ENCODE measurements at regions not wholly inside any gene's neighbourhood (a gene's known extent, or its start where the extent isn't known, plus 50 kb on each side); places are given as distances from the start of the nearest gene placed in this dataset.

DNA sequence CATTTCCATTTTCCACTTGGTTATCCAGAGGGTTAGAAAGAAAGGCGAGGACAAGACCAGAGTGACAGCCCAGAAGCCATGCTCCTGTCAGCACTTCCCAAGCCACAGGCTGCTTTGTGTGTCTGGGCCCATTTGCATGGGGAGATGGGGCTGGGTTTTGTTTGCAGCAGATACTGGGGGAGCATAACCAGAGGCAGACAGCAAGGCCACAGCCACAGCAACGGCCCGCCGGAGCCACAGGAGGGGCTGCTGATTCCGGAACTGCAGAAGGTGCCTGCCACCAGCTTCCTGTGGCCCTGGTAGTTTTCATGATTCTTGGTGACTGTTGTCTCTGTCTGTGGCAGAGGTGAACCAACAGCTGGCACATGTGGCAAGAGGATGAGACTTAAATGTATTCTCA is 106.6 kb downstream of the DLL1 start:
- no peak overlapping the region for H3K27ac ChIP-seq
- TF ChIP-seq Cebpa-rat (IDR thresholded peaks at IDR 0.05) = no peak
- H3K9ac ChIP-seq = no peak overlapping the region
- peaks cover 0 to 9% (median 0%) of the 10 kb centered on the region in 11 experiments; a peak in 8 of 22 replicates for H3K9me3 ChIP-seq (replicated peaks in 1 of 11)
- H3K4me2 ChIP-seq = no peak overlapping the region
- no peak overlapping the region for H3K4me3 ChIP-seq
- H4K20me1 ChIP-seq = no peaks in the 10 kb centered on the region
- H3K27me3 ChIP-seq = no peaks in the 10 kb centered on the region
- no peaks in the 10 kb centered on the region for H3K36me3 ChIP-seq
- H3K4me1 ChIP-seq = peaks cover 0 to 14% (median 9%) of the 10 kb centered on the region in 10 experiments; a peak in 15 of 20 replicates

DNA sequence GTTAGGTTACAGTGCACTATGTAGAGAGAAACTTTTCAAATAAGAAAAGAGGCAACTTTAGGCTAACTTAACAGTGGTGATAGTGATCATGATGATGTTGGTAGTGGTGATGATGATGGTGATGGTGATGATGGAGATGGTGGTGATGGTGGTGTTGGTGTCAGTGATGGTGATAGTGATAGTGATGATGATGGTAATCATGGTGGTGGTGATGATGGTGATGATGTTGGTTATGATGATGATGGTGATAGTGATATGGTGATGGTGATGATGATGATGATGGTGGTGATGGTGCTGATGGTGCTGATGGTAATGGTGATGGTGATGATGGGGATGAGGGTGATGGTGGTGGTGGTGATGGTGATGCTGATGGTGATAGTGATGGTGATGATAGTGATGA is 107.4 kb downstream of the DLL1 start:
- H3K4me3 ChIP-seq = no peak overlapping the region
- peaks cover 0 to 9% (median 0%) of the 10 kb centered on the region in 11 experiments; a peak in 8 of 22 replicates for H3K9me3 ChIP-seq (replicated peaks in 1 of 11)
- no peak overlapping the region for H3K9ac ChIP-seq
- no peak for TF ChIP-seq Cebpa-rat (IDR thresholded peaks at IDR 0.05)
- peaks cover 7 to 16% (median 10%) of the 10 kb centered on the region in 10 experiments; a peak in 18 of 20 replicates for H3K4me1 ChIP-seq
- H3K36me3 ChIP-seq = no peaks in the 10 kb centered on the region
- no peaks in the 10 kb centered on the region for H4K20me1 ChIP-seq
- H3K27me3 ChIP-seq = no peaks in the 10 kb centered on the region
- H3K27ac ChIP-seq = no peak overlapping the region
- no peak overlapping the region for H3K4me2 ChIP-seq

DNA sequence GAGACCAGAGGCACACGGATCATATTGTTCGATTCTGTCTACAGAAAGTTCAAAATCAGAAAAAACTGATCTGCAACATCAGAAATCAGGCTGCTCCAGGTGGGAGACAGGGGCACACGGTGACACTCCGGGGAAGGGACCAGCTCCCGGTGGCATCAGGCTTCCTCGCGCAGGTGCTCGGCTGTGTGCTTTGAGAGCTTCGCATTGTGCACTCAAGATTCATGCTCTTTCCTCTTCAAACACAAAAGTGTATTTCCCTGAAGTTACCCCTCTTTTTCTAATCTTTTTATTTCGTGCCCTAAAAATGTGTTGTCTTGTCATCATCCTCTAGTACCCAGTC is 108.1 kb downstream of the DLL1 start:
- no peak for TF ChIP-seq Cebpa-rat (IDR thresholded peaks at IDR 0.05)
- Histone ChIP-seq H3K27me3 (no peaks in the 10 kb centered on the region), H3K36me3 (no peaks in the 10 kb centered on the region), H3K9me3 (replicated peaks in 1 of 11) (peaks cover 0 to 9% (median 0%) of the 10 kb centered on the region in 11 experiments; a peak in 8 of 22 replicates), H3K4me1 (peaks cover 9 to 22% (median 12%) of the 10 kb centered on the region in 10 experiments; a peak in 18 of 20 replicates), H3K9ac (no peak overlapping the region), H3K4me2 (no peak overlapping the region), H3K4me3 (no peak overlapping the region), H4K20me1 (no peaks in the 10 kb centered on the region; a peak in 1 of 22 replicates), H3K27ac (no peak overlapping the region)

DNA sequence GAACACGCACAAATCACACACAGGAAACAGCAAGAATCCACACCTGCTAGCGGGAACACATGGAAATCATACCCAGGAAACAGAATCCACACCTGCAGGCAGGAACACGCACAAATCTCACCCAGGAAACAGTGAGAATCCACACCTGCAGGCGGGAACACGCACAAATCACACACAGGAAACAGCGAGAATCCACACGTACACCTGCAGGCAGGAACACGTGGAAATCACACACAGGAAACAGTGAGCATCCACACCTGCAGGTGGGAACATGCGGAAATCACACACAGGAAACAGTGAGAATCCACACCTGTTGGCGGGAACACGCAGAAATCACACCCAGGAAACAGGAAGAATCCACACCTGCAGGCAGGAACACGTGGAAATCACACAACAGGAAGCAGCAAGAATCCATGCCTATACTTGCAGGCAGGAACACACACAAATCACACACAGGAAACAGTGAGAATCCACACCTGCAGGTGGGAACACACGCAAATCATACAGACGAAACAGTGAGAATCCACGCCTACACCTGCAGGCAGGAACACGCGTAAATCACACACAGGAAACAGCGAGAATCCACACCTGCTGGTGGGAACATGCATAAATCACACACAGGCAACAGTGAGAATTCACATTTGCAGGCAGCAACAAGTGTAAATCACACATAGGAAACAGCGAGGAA is 108.6 kb downstream of the DLL1 start:
- no peak for TF ChIP-seq Cebpa-rat (IDR thresholded peaks at IDR 0.05)
- H3K36me3 ChIP-seq = no peaks in the 10 kb centered on the region
- H3K9me3 ChIP-seq (replicated peaks in 1 of 11) = peaks cover 0 to 9% (median 0%) of the 10 kb centered on the region in 11 experiments; a peak in 8 of 22 replicates
- H3K27ac ChIP-seq = no peak overlapping the region
- peaks cover 9 to 26% (median 12%) of the 10 kb centered on the region in 10 experiments; a peak in 18 of 20 replicates for H3K4me1 ChIP-seq
- no peak overlapping the region for H3K4me2 ChIP-seq
- no peaks in the 10 kb centered on the region for H3K27me3 ChIP-seq
- H3K4me3 ChIP-seq = no peak overlapping the region
- H3K9ac ChIP-seq = no peak overlapping the region
- H4K20me1 ChIP-seq = no peaks in the 10 kb centered on the region; a peak in 1 of 22 replicates

DNA sequence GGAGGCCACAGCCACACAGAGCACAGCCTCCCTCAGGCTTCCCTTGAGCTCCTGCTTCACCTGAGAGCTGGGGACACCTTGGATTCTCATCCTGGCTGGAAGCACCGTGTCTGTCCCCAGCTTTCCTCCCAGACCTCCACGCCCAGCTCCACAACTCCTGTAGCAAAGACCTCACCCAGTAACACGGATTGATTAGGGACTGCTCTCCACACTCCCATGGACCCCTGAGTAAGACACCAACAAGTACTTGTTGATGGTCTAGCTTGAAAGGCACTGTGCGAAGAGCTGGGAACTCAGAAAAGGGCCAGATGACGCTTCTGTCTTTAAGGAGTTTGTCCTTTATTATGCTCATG is 109.6 kb downstream of the DLL1 start:
- TF ChIP-seq Cebpa-rat (IDR thresholded peaks at IDR 0.05) = no peak
- Histone ChIP-seq H3K27me3 (no peaks in the 10 kb centered on the region), H3K4me1 (peaks cover 5 to 26% (median 7%) of the 10 kb centered on the region in 10 experiments; a peak in 18 of 20 replicates)

DNA sequence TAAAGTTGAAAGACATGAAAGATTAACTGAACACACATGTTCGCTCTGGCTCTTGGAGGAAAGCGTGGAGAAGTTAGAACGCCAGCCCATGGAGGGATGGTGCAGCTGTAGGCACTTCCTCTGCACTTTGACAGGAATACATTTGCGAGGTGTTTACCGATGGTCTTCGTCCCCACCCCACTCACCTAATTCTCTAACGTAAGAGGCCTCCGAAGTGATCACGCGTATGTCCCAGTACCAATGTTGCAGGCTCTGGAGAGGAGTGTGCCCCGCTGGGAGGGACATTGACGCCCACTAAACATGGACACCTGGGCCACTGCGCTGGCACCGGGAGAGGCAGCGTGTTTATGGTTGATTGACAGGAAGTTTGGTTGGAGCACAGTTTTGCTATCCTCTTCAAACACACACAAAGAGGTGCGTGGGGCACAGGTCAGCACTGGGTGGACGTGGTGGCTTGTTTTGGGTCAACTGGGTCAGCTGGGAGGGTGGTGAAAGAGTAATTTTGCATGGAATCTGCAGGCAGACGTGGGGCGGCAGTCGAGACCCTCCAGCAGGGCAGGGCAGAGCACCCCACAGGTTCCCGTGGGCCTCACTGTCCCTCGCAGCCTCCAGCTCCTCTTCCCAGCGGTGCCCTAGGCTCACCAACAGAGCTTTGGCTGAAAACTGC is 110.1 kb downstream of the DLL1 start:
- Histone ChIP-seq H3K27me3 (no peaks in the 10 kb centered on the region), H4K20me1 (no peaks in the 10 kb centered on the region; a peak in 2 of 22 replicates), H3K9me3 (replicated peaks in 1 of 11) (peaks cover 0 to 9% (median 0%) of the 10 kb centered on the region in 11 experiments; a peak in 8 of 22 replicates), H3K4me2 (no peak overlapping the region), H3K36me3 (no peaks in the 10 kb centered on the region), H3K4me3 (no peak overlapping the region), H3K27ac (no peak overlapping the region), H3K4me1 (peaks cover under 1 to 26% (median 2%) of the 10 kb centered on the region in 10 experiments; a peak in 15 of 20 replicates), H3K9ac (no peak overlapping the region)
- no peak for TF ChIP-seq Cebpa-rat (IDR thresholded peaks at IDR 0.05)

More for the DNA sequence above, 109.6 kb downstream of the DLL1 start:
- H3K27ac ChIP-seq = no peak overlapping the region
- no peaks in the 10 kb centered on the region for H3K36me3 ChIP-seq
- no peak overlapping the region for H3K9ac ChIP-seq
- H4K20me1 ChIP-seq = no peaks in the 10 kb centered on the region; a peak in 2 of 22 replicates
- peaks cover 0 to 9% (median 0%) of the 10 kb centered on the region in 11 experiments; a peak in 8 of 22 replicates for H3K9me3 ChIP-seq (replicated peaks in 1 of 11)
- no peak overlapping the region for H3K4me3 ChIP-seq
- H3K4me2 ChIP-seq = no peak overlapping the region

DNA sequence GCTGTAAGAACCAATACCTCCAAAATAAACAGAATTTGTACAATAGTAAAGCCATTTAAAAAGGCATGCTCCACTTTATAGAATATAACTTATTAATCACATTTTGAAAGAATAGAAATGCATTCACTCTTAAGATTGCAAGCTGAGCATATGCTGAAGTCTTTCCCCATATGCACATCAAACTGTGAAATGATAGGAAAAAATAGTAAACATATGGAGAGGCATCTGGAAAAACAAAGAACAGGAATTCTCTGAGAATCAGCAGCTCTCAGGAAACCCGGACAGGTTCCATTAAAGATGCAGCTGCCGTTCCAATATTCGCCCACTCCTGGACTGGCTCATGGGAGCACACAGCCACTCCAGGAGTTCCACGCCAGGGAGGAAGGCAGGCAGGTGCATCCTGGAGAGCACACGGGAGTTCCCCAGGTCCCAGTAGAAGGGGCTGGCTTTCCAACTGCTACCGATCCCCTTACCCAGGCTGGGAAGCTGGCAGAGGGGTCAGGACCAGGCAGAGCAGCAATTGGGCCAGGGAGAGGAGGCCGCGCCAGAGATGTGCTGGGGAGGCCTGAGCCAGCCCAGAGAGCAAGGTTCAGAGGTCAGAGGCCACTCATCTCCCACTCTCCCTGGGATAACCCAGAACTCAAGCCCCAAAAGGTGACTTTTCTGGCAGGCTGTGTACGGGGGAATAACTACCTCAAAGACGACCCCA is 111.1 kb downstream of the DLL1 start:
- peaks cover 7 to 34% (median 8%) of the 10 kb centered on the region in 10 experiments; a peak in 19 of 20 replicates for H3K4me1 ChIP-seq
- no peak overlapping the region for H3K4me3 ChIP-seq
- no peaks in the 10 kb centered on the region for H3K36me3 ChIP-seq
- no peaks in the 10 kb centered on the region for H3K27me3 ChIP-seq
- H4K20me1 ChIP-seq = no peaks in the 10 kb centered on the region; a peak in 2 of 22 replicates
- H3K9ac ChIP-seq = no peak overlapping the region
- H3K27ac ChIP-seq = no peak overlapping the region
- no peak for TF ChIP-seq Cebpa-rat (IDR thresholded peaks at IDR 0.05)
- H3K9me3 ChIP-seq (replicated peaks in 1 of 11) = peaks cover 0 to 9% (median 0%) of the 10 kb centered on the region in 11 experiments; a peak in 7 of 22 replicates
- no peak overlapping the region for H3K4me2 ChIP-seq

DNA sequence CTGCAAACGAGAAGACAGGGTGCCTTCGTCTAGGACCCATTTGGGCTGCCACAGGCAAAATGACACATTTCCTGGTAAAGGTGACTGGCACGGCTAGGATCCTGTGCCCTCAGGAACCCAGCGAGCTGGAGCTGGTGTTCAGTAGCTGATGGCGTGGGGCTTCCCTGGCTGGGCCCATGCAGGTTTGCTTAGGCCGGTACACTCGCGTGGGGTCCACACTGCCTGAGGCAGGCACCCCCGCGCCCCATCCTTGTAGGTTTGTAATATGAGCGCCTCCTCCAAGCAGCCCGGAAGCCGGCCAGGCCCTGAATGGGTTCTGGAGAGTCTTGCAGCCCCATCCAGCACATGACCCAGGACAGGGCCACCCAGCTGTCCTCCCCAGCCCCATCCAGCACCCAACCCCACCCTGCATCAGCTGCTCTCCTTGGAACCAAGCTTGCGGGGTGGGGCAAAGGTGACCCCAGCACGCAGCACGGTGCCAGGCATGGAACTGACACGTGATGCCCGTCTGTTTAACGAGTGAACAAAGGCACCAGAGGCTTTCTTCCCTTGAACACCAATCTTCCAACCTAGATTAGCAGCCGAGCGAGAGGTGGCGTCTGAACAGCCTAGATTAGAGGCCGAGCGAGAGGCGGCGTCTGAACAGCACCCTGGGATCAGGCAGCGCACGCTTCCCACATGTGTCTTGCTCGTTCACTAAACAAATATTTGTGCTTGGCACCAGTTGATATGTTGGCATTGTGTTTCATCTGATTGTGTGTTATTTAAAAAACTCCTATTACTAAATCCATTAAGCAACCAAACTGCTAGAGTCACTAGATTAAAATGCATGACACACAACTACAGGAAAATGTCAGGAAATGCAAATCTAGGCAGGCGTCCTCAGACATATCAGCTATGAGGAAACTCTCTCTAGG is 112.1 kb downstream of the DLL1 start:
- no peak overlapping the region for H3K9ac ChIP-seq
- H3K27me3 ChIP-seq = no peaks in the 10 kb centered on the region
- H3K4me3 ChIP-seq = no peak overlapping the region
- H4K20me1 ChIP-seq = no peaks in the 10 kb centered on the region; a peak in 2 of 22 replicates
- H3K4me2 ChIP-seq = peak overlapping the region in 2 of 11 experiments; percentile 6 to 31; a peak in 2 of 22 replicates
- peaks cover 0 to 9% (median 0%) of the 10 kb centered on the region in 11 experiments; a peak in 7 of 22 replicates for H3K9me3 ChIP-seq (replicated peaks in 1 of 11)
- no peaks in the 10 kb centered on the region for H3K36me3 ChIP-seq
- no peak for TF ChIP-seq Cebpa-rat (IDR thresholded peaks at IDR 0.05)
- H3K4me1 ChIP-seq = peaks cover 9 to 44% (median 17%) of the 10 kb centered on the region in 10 experiments
- no peak overlapping the region for H3K27ac ChIP-seq
